ENCODE measurements at regions not wholly inside any gene's neighbourhood (a gene's known extent, or its start where the extent isn't known, plus 50 kb on each side); places are given as distances from the start of the nearest gene placed in this dataset.

DNA sequence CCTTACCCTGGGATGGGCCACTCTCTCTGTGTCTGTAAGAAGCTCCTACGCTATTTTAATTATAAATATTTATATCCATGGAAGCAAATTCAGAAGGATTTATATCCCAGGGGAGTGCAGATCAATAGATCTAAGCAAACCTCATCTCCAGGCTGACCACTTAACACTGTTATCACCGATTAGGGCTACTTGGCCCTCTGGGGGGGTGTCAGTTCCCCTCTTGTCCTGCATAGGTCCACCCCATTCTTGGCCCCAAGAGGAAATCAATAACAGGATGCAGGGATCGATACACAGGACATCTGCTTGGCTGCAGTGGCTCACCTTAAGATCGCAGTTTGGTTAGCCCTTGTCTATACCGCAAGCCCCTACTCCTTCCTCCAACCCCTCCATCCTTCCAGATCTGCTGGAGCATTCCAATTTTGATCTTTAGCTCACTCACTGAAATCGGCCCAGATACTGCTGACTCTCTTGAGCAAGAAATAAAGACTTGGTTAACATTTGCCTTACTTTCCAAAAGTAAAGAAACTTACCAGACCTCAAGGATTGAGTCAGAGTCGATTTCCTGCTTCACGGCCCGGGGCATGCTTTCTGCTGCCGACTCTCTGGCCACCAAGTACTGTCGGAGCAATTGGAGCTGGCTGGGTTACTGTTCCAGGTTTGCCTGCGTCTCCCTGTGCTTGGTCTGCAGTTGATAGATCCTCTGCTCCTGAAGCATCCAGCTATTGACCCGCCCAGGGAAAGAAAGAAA lies 112.3 kb upstream of the PMFBP1 start:
- TF ChIP-seq, protein P1, sequence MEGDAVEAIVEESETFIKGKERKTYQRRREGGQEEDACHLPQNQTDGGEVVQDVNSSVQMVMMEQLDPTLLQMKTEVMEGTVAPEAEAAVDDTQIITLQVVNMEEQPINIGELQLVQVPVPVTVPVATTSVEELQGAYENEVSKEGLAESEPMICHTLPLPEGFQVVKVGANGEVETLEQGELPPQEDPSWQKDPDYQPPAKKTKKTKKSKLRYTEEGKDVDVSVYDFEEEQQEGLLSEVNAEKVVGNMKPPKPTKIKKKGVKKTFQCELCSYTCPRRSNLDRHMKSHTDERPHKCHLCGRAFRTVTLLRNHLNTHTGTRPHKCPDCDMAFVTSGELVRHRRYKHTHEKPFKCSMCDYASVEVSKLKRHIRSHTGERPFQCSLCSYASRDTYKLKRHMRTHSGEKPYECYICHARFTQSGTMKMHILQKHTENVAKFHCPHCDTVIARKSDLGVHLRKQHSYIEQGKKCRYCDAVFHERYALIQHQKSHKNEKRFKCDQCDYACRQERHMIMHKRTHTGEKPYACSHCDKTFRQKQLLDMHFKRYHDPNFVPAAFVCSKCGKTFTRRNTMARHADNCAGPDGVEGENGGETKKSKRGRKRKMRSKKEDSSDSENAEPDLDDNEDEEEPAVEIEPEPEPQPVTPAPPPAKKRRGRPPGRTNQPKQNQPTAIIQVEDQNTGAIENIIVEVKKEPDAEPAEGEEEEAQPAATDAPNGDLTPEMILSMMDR (IDR thresholded peaks at IDR 0.05), result no peak
- TF ChIP-seq POLR2AphosphoS5 (IDR thresholded peaks at IDR 0.05), result no peak

All from esophagus muscularis mucosa (tissue), 3 donors.